GM18870 (cell line): ENCODE measurements at regions not wholly inside any gene's neighbourhood (a gene's known extent, or its start where the extent isn't known, plus 50 kb on each side); places are given as distances from the start of the nearest gene placed in this dataset.
A peak's percentile ranks its signal among the peaks of the same experiment; 100 is the strongest.
"Not testable (repeated sequence)": the region's sequence is repeated elsewhere in the genome, so short reads cannot be mapped to it uniquely, and the experiment has no call there.

ENCODE experiments used
- ATAC-seq: cut with Tn5 transposase; IDR thresholded peaks from one replicate; pipeline ENCODE4 v1.9.1; 2021; ENCODE audit warnings: moderate library complexity; ENCODE audit not compliant: unreplicated experiment

GRCh38 chr2:2906091-2906490, 471.5 kb downstream of the EIPR1 start:
- ATAC-seq = no peak

- ATAC-seq = no peak
Measured at GRCh38 chr2:2904721-2905350, 472.8 kb downstream of the EIPR1 start.

- ATAC-seq = no peak
Measured at GRCh38 chr2:2902547-2903281, 474.9 kb downstream of the EIPR1 start.

GRCh38 chr2:2901384-2902345, 476.0 kb downstream of the EIPR1 start:
- peak; percentile 87 for ATAC-seq

- ATAC-seq = no peak
Measured at GRCh38 chr2:2899826-2900225, 477.8 kb downstream of the EIPR1 start.

DNA sequence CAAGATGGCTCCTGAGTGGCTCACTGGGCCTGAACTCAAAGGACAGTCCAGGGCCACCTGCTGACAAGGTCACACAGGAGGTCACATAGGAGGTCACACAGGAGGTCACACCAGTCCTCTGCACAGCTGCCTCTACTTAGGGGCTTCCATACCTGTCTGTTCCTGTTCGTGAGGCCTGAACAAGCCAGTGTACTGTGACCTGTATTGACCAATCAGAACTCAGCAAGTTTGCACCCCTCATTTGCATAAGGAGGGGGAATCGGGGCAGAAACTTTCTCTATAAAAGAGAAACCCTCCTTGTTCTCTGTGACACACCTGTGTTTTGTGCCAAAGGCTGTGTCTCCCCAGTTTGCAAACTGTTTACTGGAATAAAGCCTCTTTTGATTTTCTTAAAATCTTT, 478.9 kb downstream of the EIPR1 start:
- no peak for ATAC-seq

DNA sequence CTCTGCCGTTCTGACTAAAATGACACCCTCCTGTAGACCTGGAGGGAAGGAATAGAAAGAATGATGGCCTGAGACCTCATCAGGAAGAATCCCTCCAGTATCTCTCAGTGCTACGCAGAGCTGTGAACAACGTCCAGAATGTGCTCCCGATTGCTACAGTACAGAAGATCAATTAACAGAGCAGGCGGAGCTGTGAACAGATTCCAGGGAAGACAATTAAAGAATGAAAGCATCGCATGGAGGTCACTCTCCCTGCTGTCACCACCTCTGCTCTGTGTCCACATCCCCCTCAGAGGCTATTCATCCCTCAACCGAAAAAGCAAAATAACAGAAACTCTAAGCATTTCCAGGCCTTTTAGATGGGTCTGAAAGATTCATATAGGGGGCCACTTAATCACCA, 481.0 kb downstream of the EIPR1 start:
- ATAC-seq = no peak

DNA sequence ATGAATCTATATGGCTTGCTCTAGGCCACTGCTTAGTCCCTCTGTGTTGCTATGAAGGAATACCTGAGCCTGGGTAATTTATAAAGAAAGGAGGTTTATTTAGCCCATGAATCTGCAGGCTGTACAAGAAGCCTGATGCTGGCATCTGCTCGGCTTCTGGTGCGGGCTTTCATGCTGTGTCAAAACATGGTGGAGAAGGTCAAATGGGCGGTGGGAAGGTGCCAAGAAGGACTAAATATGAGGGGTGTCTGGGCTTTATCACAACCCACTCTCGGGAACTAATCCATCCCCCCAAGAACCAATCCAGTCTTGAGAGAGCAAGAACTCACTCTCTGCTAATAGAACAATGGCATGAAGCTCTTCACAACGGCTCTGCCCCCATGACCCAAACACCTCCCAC, 481.6 kb downstream of the EIPR1 start:
- ATAC-seq = no peak

DNA sequence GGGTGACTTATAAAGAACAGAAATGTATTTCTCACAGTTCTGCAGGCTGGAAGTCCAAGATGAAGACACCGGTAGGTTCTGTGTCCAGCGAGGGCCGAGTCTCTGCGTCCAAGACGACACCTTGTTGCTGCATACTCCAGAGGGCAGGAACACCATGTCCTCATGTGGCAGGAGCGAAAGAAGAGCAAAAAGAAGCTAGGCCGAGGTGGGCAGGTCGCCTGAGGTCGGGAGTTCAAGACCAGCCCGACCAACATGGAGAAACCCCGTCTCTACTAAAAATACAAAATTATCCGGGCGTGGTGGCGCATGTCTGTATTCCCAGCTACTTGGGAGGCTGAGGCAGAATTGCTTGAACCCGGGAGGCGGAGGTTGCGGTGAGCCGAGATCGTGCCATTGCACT, 483.6 kb downstream of the EIPR1 start:
- not testable (repeated sequence) for ATAC-seq

- no peak for ATAC-seq
Measured at GRCh38 chr2:2892892-2893291, 484.7 kb downstream of the EIPR1 start.

DNA sequence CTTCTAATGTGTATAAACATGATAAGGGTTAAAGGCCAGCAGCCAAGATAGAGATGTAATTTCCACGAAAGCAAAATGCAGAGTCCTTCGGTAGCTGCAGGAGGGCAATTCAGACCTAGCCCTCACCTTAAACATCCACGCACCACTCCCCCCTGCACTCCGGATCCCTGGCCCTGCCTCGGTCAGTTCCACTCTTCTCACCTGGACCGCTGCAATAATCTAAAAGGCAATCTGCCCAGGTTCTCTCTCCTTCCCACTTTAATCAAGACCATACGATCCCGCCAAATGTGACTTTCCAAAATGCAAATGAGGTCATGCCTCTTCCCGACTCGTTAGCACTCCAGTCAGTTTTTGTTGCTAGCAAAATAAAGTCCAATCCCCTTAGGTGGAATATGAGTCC, 485.2 kb downstream of the EIPR1 start:
- ATAC-seq = no peak

GRCh38 chr2:2890901-2891300, 486.7 kb downstream of the EIPR1 start:
- no peak for ATAC-seq

- no peak for ATAC-seq
Measured at GRCh38 chr2:2890246-2890645, 487.4 kb downstream of the EIPR1 start.

DNA sequence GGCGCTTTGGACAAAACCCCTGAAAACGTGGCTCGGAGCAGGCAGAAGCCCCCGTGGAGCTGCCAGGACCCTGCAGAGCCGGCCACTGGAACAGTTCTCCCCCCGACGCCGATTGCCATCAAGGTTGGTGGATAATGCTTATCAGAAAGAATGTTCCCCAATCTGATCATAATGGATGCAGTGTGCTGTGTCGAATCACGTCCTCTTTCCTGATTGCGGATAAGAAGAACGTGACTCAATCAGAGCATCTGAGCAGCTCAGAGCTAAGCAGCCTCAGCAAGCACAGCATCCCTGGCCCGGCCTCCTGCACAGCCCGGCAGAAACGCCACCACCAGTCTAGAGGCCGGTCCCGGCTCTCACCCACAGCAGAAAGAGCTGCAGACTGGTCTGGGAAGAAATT, 488.0 kb downstream of the EIPR1 start:
- ATAC-seq = no peak

- no peak for ATAC-seq
Measured at GRCh38 chr2:2889141-2889540, 488.5 kb downstream of the EIPR1 start.

- ATAC-seq = no peak
Measured at GRCh38 chr2:2887772-2888387, 489.7 kb downstream of the EIPR1 start.

DNA sequence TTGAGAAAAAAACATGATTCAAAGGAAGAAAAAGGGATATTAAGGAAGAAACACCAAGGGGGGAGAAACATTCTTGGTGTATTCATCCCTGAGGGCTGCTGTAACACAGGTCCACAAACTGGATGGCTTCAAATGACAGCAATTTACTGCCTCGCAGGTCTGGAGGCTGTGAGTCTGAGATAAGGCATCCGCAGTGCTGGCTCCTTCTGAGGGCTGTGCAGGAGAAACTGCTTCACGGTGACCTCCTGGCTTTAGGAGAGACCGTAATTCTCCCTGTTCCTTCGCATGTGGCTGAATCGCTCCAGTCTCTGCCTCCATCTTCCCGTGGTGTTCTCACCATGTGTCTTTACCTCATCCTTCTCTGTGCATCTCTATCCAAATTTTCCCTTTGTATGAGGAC, 490.7 kb downstream of the EIPR1 start:
- ATAC-seq = no peak

DNA sequence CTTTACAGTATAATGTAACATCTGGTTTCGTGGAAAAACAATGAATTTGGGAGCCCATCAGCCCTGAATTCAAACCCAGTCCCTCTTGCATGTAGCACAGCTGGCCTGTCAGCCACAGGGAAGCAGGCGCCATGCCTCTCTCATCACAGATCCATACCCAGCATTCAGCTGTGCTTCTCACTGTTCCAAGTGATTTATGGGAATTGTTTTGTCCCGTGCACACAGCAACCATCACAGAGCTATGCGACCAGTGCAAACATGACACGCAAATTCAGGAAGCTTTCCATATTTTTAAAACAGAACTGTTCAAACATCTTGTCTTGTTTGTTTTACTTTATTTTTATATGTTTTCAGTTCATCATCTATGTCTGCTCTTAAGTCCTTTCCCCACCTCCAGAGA, 496.1 kb downstream of the EIPR1 start:
- ATAC-seq = no peak

DNA sequence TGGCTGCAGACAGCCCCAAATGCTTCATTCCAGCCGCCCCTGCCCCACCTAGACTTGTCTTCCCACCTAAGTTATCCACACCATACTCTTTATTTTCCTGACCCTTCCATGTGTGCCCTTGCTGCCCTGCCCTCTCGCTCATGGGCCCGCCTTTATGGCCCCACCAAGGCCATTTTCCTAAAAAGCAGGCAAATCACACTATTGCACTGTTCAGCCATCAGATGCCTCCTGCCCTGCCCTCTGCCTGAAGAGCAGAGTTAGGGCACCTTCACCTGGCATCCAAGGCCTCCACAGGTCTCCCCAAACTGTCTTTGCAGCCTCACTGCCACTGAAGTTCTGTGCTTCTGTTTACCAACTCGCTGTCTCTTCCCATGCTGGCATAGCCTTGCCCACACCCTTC, 496.7 kb downstream of the EIPR1 start:
- no peak for ATAC-seq

DNA sequence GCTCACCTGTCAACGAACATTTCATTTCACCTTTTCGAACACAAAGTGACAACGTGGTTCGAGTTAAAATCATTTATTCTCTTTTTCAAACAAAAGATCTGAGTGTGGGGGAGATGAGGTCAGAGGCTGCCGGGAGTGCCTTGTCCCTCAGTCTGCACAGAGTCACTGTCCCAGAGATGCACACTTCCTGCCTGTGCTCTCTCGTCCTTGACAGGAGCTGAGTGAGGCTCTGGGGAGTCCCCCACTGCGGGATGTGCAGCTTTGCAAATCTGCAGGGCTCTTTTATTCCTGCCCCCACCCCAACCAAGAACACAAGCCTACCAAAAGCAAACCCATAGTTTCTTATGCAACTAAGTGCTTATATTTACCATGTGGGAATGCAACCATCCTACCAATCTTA, 497.8 kb downstream of the EIPR1 start:
- peak; percentile 98 for ATAC-seq

DNA sequence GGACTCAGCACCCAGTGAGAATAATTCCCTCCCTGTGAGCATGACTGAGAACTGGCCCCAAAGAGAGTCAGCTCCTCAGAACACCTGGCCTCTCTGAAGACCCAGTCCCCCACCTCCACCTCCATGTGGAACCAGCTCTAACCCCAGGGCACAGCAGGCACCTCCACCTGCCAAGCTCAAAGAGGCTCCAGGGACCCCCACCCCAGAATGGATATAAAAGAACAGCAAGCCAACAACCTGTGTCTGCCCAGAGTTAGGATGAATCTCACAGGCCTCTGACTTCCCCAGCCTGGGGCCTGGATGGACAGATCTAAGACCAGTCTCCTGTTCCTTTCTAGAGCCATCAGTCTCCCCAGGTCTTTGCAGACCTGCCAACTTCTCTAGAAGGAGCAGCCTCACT, 498.5 kb downstream of the EIPR1 start:
- ATAC-seq = no peak
